HCT116 (cell line): ENCODE measurements at regions not wholly inside any gene's neighbourhood (a gene's known extent, or its start where the extent isn't known, plus 50 kb on each side); places are given as distances from the start of the nearest gene placed in this dataset.

Source experiments
- ATAC-seq: fragments of 200-7000 bp; cut with Tn5 transposase; 2 replicates; pipeline ENCODE4 v1.9.1; 2020; ENCODE audit warnings: mild to moderate bottlenecking, moderate library complexity
- BruUV-seq: library from RNA; stranded (reverse); fragments of 400-500 nt; replicated peaks from 2 replicates; lab custom pipeline; 2021; lab: Mats Ljungman, UMichigan
- CTCF ChIA-PET: fragments of 300-600 bp; sonication (Branson Sonifier 250); formaldehyde crosslinking; loops from one replicate; lab custom pipeline; 2021; ENCODE audit warnings: antibody characterized with exemption; lab: Charles Lee
- POLR2A ChIA-PET: fragments of 300-600, 350-600 bp; sonication (Branson Sonifier 250); formaldehyde crosslinking; loops from one replicate; lab custom pipeline; 2021; ENCODE audit warnings: antibody characterized with exemption; lab: Charles Lee
- RAD21 ChIA-PET, 2 experiments: fragments of 300-600 bp; sonication (Branson Sonifier 250); formaldehyde crosslinking; loops; one replicate each; lab custom pipeline; 2023; ENCODE audit warnings: low total read pairs in 2 of 2; ENCODE audit not compliant: uncharacterized antibody in 2 of 2, unreplicated experiment in 2 of 2, low non-redundant PET in 1 of 2; lab: Charles Lee
- DNase-seq: peaks from one replicate; pipeline ENCODE4 v3.0.0-alpha.2; 2010; ENCODE audit warnings: low read depth, low spot score
- H2AFZ ChIP-seq: fragments of 200-600 bp; shearing (Covaris generic), sonication (generic); 2 replicates; pipeline ENCODE4 v1.6.1; 2017; ENCODE audit warnings: low read depth, mixed run types, mixed read lengths, antibody characterized with exemption, low read length; ENCODE audit not compliant: poor library complexity, severe bottlenecking
- H3K27ac ChIP-seq: 2 replicates; pipeline ENCODE4 v1.5.1; 2012; ENCODE audit warnings: low read depth, low read length
- H3K27me3 ChIP-seq: fragments of 200-600 bp; sonication (generic); 2 replicates; pipeline ENCODE4 v1.6.1; 2016; ENCODE audit warnings: mixed run types, low read length, mixed read lengths; ENCODE audit not compliant: insufficient read depth
- H3K36me3 ChIP-seq, 2 experiments: fragments of 200-500 bp in 1 of 2; fragments of 200-600 bp in 1 of 2; sonication (Bioruptor generic) in 1 of 2; sonication (generic) in 1 of 2; 2 replicates each; pipeline versions ENCODE4 v1.5.1 to v1.6.1; 2014 to 2016; ENCODE audit warnings: low read length in 2 of 2, inconsistent platforms in 1 of 2, mixed read lengths in 1 of 2, mixed run types in 1 of 2; ENCODE audit not compliant: insufficient read depth in 2 of 2, control insufficient read depth in 1 of 2
- H3K4me1 ChIP-seq, 2 experiments: fragments of 200-600 bp in 1 of 2; sonication (generic) in 1 of 2; 2 replicates each; pipeline versions ENCODE4 v1.5.1 to v1.6.1; 2012 to 2017; ENCODE audit warnings: low read length in 2 of 2, inconsistent platforms in 1 of 2, mild to moderate bottlenecking in 1 of 2, mixed read lengths in 1 of 2, mixed run types in 1 of 2, moderate library complexity in 1 of 2; ENCODE audit not compliant: insufficient read depth in 2 of 2, control insufficient read depth in 1 of 2
- H3K4me2 ChIP-seq: fragments of 200-600 bp; sonication (generic); 2 replicates; pipeline ENCODE4 v1.6.1; 2017; ENCODE audit warnings: mixed run types, low read length, mixed read lengths
- H3K4me3 ChIP-seq, 2 experiments: fragments of 200-600 bp in 1 of 2; sonication (generic) in 1 of 2; replicated peaks in 1 of 2; 2 replicates each; pipeline ENCODE4 v1.5.1; 2011 to 2016; ENCODE audit warnings: low read length in 2 of 2, control low read depth in 1 of 2, low read depth in 1 of 2, mild to moderate bottlenecking in 1 of 2, mixed read lengths in 1 of 2, mixed run types in 1 of 2
- H3K79me2 ChIP-seq: fragments of 200-600 bp; sonication (generic); 2 replicates; pipeline ENCODE4 v1.6.1; 2017; ENCODE audit warnings: mild to moderate bottlenecking, mixed run types, low read length, moderate library complexity, mixed read lengths; ENCODE audit not compliant: insufficient read depth
- H3K9ac ChIP-seq: fragments of 200-600 bp; sonication (generic); 2 replicates; pipeline ENCODE4 v1.6.1; 2016; ENCODE audit warnings: low read length, mixed read lengths
- H3K9me2 ChIP-seq: fragments of 200-600 bp; sonication (generic), shearing (Covaris generic); 2 replicates; pipeline ENCODE4 v1.6.1; 2017; ENCODE audit warnings: mixed run types, mild to moderate bottlenecking, moderate library complexity; ENCODE audit not compliant: insufficient read depth
- H3K9me3 ChIP-seq, 2 experiments: fragments of 200-500 bp in 1 of 2; fragments of 200-600 bp in 1 of 2; sonication (Bioruptor generic) in 1 of 2; sonication (generic) in 1 of 2; 2 replicates each; pipeline ENCODE4 v1.6.1; 2014 to 2017; ENCODE audit warnings: low read length in 2 of 2, mixed read lengths in 2 of 2, inconsistent platforms in 1 of 2, low read depth in 1 of 2, mild to moderate bottlenecking in 1 of 2, mixed run types in 1 of 2, moderate library complexity in 1 of 2; ENCODE audit not compliant: control insufficient read depth in 1 of 2, insufficient read depth in 1 of 2
- H4K20me1 ChIP-seq: fragments of 200-600 bp; sonication (generic), shearing (Covaris generic); 2 replicates; pipeline ENCODE4 v1.6.1; 2017; ENCODE audit warnings: mixed run types, mild to moderate bottlenecking, moderate library complexity; ENCODE audit not compliant: insufficient read depth
- ATF3 ChIP-seq: IDR thresholded peaks from 2 replicates; pipeline ENCODE4 v1.6.1; 2012
- EGR1 ChIP-seq: IDR thresholded peaks from 2 replicates; pipeline ENCODE4 v1.6.1; 2012; ENCODE audit warnings: low read depth
- MAX ChIP-seq: IDR thresholded peaks from 2 replicates; pipeline ENCODE4 v1.6.1; 2012
- POLR2A ChIP-seq: IDR thresholded peaks from 2 replicates; pipeline ENCODE4 v1.7.0; 2011; ENCODE audit warnings: borderline replicate concordance; ENCODE audit not compliant: insufficient read depth, insufficient read length; ENCODE audit errors: extremely low read depth
- POLR2AphosphoS5 ChIP-seq: IDR thresholded peaks from 2 replicates; pipeline ENCODE4 v1.6.1; 2011; ENCODE audit warnings: mild to moderate bottlenecking, low read depth, low read length, moderate library complexity
- REST ChIP-seq: IDR thresholded peaks from 2 replicates; pipeline ENCODE4 v1.6.1; 2012; ENCODE audit warnings: low read depth
- SIN3A ChIP-seq: IDR thresholded peaks from 2 replicates; pipeline ENCODE4 v1.6.1; 2012; ENCODE audit warnings: low read depth
- SP1 ChIP-seq: IDR thresholded peaks from 2 replicates; pipeline ENCODE4 v1.6.1; 2012; ENCODE audit warnings: low read depth
- TCF7L2 ChIP-seq: IDR thresholded peaks from 2 replicates; pipeline ENCODE4 v1.7.0; 2011; ENCODE audit warnings: borderline replicate concordance, inconsistent platforms; ENCODE audit not compliant: insufficient read depth, insufficient read length; ENCODE audit errors: extremely low read depth
- YY1 ChIP-seq: IDR thresholded peaks from 2 replicates; pipeline ENCODE4 v1.6.1; 2011; ENCODE audit warnings: low read length, low read depth, moderate library complexity, mild to moderate bottlenecking; ENCODE audit not compliant: insufficient replicate concordance; ENCODE audit errors: extremely low read depth
- ZBTB33 ChIP-seq: IDR thresholded peaks from 2 replicates; pipeline ENCODE4 v1.6.1; 2011; ENCODE audit warnings: mild to moderate bottlenecking, low read length, moderate library complexity; ENCODE audit not compliant: insufficient replicate concordance; ENCODE audit errors: extremely low read depth
- ZNF274 ChIP-seq: fragments of 200-500 bp; sonication (Bioruptor generic); IDR thresholded peaks from 2 replicates; pipeline ENCODE4 v1.6.1; 2014; ENCODE audit warnings: mild to moderate bottlenecking, low read depth, low read length, inconsistent platforms
- intact Hi-C: fragments of 100-400 bp; cut with micrococcal nuclease; formaldehyde crosslinking; loops from 2 replicates; pipeline ENCODE4 v1.10.0; 2022

GRCh38 chr11:19313140-19313539 is 72.4 kb upstream of the E2F8 start:
- Histone ChIP-seq H2AFZ (no peak overlapping the region), H3K36me3 (no peaks in the 10 kb centered on the region), H3K27me3 (peaks cover 6% of the 10 kb centered on the region), H3K9me3 (no peaks in the 10 kb centered on the region), H3K9me2 (no peaks in the 10 kb centered on the region), H3K4me2 (no peak overlapping the region), H3K27ac (no peak overlapping the region), H3K9ac (no peak overlapping the region), H3K4me1 (no peaks in the 10 kb centered on the region), H4K20me1 (no peaks in the 10 kb centered on the region), H3K79me2 (no peaks in the 10 kb centered on the region), H3K4me3 (no peak overlapping the region)
- no peak for TF ChIP-seq POLR2A
- TF ChIP-seq SP1 = no peak
- no peak for TF ChIP-seq ZNF274
- no peak for TF ChIP-seq YY1
- no peak for TF ChIP-seq MAX
- TF ChIP-seq POLR2AphosphoS5 = no peak
- no peak for TF ChIP-seq EGR1
- no peak for TF ChIP-seq TCF7L2
- TF ChIP-seq ATF3 = no peak
- TF ChIP-seq SIN3A = no peak
- TF ChIP-seq ZBTB33 = no peak
- no peak for TF ChIP-seq REST
- DNase-seq = no peak
- ChIA-PET RAD21 (no interaction called here), CTCF (no interaction called here), POLR2A (no interaction called here)
- no peak for ATAC-seq
- BruUV-seq = no TSS peak
- intact Hi-C loops = loop anchor here (5.0 kb wide), 1 partner anchor 241 kb away; no protein-coding TSS in a partner anchor
